Hypothalamus (tissue), 51 donors: ENCODE measurements at regions not wholly inside any gene's neighbourhood (a gene's known extent, or its start where the extent isn't known, plus 50 kb on each side); places are given as distances from the start of the nearest gene placed in this dataset.
"Not testable (repeated sequence)": the region's sequence is repeated elsewhere in the genome, so short reads cannot be mapped to it uniquely, and the experiment has no call there.

Experiments used
- DNase-seq, 51 donors: peaks; one replicate each; lab custom pipeline; 2025; lab: John Stamatoyannopoulos, UW

DNA sequence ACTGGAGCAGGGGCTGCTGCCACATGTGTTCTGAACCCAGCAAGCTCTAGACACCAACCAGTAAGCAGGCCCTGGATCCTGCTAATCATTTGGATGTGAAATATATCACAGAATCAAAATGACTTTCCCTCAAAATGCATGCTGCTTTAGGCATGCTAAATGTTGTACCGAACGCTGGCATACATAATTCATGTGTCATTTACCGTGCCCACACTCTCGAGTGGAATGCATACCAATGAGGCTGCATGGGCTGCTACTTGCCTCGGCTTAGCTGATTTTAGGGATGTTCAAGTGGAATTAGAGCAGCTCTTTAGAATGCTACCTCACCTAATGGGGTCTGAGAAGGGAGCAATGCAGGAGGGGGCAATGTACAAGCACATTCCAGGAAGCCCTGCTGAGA, 509.6 kb upstream of the RAB6C start:
- DNase-seq: peak in 1 of 51 donors; percentile 34

DNA sequence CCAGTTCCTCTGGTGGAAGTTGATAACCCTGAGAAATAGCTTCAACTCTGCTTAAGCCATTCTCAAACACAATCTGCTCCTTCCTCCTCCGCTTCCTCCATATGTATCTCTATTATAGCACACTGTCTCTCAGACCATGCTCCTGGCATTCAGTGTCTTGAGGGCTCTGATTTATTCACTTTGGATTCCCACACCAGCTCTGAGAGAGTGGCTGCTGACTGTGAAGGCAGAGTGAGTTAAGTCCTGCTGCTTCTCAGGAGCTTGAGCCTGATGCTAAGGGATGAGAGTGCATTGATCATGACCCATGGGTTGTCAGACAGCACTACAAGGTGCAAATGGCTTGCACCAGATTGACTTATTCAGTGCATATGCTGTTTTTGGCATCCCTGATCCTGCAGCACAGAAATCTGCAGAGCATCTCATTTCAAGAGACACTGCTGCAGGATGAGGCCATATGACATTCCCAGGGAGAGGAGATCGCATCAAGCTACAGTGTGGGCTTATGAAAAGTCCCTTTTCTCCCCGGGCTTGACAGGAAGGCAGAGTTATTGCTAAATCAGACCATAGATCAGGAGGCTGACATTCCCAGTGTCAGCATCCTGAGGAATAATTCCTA, 500.5 kb upstream of the RAB6C start:
- no peak for DNase-seq

DNA sequence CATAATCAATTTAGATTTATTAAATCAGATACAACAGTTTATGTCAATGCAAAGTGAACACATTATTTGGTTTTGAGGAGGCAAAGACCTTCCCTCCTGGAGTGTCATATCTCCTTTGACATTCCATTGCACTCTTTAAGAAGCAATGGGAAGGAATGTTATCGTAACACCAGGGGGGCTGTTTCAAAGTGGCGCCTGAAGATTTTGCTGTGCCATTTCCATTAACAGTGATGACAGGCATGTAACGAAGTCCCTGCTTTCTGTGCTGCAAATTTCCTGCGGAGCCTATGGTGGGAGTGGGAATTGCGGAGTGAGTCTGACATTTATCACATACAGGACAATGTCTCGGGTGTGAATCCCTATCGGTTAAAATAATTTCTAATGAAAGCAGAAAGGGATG, 499.6 kb upstream of the RAB6C start:
- no peak for DNase-seq

DNA sequence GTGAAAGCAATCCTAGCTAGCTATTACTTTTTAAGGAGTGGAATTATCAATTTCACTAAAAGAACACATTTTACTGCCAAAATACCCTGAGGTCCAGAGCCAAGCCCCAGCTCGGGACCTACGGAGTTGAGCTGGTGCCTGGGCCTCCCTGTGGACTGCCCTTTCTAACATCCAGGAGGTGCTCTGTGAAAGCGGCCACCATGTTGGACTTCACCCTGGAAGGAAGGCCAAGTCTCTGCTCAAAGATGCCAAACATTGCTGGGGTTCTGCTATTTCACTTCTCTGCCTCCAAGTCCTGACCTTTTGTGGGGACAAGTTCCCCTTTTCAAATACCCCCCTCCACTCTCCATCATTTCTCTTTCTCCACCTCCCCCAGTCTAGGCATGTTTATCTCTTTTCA, 498.7 kb upstream of the RAB6C start:
- DNase-seq: no peak

DNA sequence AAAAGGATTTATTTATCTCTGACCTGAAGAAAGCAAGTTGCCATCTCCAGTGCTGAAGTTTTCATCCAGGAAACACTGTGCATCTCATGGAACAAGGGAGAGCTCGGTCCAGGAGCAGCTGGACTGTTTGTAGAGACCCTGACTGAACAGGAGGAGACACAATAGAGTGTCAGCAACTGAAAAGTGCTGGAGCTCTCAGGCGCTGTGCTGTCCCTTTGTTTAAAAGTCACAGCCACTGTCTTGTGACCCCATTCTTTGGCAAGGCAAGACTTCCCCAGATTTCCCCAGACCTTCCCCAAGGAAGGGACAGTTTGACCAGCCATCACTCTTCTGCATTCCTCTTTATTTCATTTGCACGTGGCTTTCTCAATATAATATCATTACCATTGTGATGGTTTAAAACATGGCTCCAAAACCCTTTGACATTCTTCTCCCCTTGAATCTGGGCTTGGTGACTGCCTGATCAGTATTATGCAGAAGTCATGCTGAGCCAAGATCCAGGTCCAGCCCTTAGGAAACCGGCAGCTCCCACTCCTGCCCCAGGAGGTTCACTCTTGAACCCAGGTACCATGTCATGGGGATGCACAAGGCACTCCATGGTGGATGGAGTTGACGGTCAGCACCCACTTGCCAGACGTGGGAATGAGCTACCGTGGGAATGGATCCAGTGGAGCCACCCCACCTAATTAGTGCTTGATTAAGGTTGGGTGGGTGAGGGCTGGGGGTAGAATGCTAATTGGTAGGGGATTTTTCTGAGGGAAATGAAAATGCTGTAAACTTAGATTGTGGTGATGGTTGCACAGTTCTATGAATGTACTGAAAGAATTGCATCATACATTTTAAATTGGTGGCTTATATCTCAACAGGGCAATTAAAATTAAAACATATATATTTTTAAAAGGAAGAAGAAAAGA, 497.9 kb upstream of the RAB6C start:
- DNase-seq: no peak

DNA sequence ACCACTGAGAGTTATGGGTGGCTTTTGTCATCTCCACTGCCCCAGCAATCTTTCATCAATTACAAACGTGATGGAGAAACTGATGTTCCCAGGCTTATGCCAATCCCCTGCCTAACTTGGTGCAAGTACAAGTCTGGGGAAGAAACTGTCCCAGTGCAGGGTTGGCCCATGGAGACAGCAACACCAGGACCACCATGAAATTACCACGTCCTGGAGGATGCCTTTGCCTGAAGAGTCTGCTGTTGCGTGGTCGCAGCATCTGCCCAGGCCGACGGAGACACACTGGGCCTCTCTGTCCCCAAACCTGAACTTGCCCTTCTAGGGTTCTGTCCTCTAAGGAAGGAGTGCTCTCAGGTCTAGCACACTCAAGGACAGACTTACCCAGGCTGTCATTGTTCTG, 496.8 kb upstream of the RAB6C start:
- DNase-seq: no peak

DNA sequence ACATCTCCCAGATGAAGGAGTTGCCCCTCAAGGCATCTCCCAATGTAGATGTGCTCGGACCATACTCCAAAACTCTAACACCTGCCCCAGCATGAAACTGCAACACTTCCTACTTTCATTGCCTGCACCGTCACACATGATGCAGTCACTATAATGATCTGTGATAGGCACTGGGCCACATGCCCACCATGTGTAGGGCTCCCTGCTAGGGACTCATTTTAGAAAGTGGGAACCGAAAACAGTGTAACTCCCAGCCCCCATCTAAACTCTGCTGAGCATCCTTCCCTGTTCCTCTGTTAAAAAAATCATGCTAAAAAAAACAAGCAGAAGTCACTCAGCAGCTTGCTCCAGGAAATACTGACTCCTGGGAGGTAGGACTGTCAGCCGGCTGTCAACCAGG, 496.1 kb upstream of the RAB6C start:
- DNase-seq: peak in 15 of 51 donors; percentile 9 to 48 (median 34)

DNA sequence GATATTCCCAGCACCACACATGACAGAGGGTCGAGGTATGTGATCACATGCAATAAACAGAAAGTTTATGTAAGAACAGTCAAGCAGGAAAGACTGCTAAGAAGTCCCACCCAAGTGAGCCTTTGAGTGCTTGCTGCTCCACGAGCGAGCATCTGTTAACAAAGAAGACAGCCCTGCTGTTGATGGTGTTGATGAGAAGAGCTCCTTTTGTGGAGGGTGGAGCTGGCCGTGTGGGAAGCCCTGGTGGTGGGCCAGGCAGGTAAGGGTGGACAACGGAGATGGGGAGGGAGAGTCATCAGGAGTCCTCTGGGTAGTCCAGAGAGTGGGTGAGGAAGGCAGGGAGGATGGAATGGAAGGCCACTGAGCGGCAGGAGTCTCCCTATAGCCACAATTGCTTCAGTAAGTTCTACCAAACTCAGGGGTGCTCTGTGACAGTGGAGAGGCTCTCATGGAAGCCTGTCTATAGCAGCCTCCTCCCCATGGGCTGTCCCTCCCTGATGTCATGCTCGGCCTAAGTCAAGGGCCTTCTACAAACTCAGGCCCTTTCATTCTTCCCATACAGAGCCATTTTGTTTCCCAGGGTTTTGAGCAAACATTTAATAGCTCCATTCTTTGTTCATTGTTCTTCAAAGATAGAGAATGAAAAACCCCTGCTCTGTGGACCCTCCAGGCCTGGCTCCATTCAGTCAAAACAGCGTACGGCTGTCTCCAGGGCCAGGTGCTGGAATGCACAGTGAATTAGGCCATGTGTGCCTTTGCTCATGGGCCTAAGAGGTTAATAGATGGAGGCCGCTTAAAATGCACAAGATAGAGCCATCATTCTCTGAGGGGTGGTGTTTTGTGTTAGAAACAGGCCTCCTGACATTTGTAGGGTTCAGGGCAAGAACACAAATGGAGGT, 494.2 kb upstream of the RAB6C start:
- no peak for DNase-seq

DNA sequence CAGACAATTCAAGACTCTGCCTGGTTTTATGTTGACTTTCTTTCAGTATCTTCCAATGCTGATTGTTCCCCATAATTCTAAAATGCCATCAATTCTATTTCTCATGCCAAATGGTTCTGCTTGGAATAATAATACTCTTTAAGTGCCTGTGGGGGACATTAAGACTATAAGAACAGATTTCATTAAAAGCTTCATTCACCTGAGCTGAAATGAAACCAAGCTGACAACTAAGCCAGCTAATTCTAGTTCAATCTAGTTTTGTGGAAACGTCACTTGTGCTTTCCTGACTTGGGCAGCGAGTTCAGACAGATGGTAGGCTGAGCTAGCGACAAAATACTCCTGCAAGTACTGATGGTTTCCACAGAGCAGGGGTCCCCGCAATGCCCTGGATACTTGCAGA, 491.1 kb upstream of the RAB6C start:
- no peak for DNase-seq

DNA sequence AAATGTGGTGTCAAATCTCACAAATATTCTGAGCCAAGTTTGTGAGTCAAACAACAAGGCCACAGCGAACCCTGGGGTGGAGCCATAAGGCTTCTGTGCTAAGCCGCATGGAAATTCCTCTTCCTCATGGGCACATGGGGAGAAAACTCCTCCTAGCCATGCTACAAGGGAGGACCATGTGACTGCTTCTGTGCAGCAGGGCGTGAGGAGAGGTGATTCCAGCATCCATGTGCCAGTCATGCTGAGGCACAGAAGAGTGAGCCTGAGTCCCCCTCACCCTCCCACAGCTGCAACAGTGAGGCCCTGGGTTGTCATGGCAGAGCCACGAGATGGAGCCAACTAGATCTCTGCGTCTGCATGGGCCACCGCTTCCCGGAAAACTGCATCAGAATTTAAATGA, 488.8 kb upstream of the RAB6C start:
- DNase-seq: no peak

DNA sequence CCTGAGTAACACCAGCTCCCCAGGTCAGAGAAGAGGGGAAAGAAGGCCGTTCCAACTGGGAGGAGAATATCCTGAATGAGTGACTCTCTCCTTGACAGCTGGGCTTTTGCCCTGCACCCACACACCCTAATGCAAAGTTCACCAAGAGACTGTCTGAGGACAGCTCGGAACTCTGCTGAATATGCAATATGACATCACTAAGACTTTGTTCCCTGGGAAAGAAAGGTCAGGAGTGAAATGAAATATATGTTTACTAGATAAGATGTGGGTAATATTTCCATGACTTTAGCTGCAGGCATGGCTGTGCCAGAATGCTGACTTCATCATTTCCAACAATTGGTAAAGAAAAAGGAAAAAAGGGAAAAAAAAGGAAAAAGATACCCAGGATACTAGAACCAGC, 488.2 kb upstream of the RAB6C start:
- no peak for DNase-seq

DNA sequence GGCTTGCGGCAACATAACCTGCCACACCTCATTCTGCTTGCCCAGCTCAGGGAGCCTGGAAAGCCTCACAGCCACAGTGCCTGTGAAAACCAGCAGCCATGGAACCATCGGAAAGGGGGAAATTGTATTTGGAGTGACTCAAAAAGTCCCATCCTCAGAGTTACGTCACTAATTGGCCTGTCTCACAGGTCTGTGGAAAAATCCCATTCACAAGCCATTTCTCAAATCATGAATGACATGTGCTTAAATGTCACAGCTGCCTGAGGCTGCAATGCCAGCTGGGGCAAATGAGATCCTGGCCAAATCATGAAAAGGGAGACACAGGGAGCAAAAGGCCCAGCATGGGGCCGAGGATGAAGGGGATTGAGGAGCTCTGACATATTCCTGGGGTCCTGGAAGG, 486.9 kb upstream of the RAB6C start:
- DNase-seq: no peak

DNA sequence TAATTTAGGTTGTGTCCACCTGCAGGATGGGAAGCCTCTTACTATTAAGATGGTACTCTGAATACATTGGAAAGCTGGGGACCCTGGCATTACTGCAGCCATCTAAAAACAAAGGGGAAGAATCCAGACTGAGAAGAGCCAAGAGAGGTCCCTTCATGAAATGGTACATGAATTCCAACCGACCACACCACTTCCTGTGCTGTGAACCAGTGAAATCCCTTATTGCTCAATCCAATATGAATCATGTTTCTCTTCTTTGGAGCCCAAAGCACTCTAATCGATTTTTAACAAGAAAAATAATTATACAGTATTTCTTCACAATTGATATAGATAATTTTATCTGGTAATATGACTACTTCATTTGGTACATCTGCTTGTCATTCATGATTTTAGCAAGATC, 479.7 kb upstream of the RAB6C start:
- no peak for DNase-seq

DNA sequence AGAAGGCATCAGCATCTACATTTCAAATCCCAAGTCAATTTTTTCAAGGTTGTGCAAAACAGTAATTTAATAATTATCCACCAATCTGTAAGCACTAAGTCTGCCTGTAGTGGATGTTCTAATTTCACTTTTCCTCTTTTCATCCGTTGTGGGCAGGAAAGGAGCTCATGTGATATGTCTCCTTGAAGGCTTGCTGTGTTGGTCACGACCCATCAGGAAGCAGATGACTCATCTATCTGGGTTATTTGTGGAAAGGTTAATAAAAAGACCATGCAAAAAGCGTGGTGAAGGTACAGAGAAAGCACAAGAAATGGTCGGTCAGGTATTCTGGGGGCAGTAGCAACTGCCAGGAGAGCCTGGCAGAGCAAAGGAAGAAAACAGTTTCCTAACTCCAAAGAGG, 476.7 kb upstream of the RAB6C start:
- DNase-seq: no peak

DNA sequence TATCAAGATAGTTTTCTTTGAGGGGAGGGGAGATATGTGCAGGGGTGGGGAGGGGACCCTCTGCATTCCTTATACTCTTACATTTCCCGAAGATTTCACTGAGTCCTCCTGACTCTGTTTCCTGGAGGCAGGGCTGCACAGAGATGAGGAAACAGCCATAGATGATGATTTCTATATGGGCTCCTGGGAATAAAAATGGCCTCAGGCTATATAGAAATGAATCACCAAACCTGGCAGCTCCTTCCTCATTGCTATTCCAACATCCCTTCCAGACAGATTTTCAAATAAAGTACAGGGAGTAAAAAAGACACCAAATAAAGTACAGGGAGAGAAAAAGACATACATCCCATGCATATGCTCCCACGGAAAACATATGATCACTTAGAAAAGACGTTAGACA, 474.8 kb upstream of the RAB6C start:
- no peak for DNase-seq

DNA sequence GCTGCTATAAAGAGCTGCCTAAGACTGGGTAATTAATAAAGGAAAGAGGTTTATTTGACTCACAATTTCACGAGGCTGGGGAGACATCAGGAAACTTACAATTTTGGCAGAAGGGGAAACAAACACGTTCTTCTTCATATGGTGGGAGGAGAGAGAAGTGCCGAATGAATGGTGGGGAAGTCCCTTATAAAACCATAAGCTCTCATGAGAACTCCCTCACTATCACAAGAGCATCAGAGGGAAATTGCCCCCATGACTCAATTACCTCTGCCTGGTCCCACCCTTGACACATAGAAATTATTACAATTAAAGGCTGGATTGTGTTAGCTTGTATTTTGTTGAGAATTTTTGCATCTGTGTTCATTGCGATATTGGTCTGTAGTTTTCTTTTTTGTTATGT, 460.5 kb upstream of the RAB6C start:
- no peak for DNase-seq

DNA sequence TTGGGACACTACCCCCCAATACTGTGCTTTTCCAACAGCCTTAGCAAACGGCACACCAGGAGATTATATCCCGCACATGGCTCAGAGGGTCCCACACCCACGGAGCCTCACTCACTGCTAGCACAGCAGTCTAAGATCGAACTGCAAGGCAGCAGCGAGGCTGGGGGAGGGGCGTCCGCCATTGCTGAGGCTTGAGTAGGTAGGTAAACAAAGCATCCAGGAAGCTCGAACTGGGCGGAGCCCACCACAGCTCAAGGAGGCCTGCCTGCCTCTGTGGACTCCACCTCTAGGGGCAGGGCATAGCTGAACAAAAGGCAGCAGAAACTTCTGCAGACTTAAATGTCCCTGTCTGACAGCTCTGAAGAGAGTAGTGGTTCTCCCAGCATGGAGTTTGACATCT, 447.3 kb upstream of the RAB6C start:
- not testable (repeated sequence) for DNase-seq

DNA sequence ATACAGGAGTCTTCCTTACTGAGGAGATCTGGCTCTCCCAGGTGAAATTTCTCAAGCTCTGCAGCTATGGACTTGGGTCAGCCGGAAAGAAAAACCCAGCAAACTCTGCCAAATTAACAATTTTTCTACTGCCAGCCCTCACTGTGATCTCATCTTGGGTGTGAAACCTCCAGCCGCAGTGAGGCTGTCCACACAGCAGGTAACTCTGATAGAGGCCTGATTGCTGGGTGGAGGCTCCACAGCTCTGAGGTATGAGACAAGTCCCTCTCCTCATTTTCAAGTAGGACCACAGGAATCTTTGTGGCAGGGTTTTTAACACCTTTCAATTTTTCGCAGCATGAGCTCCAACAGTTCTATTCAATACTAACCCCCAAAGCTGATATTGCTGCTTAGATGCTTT, 430.6 kb upstream of the RAB6C start:
- no peak for DNase-seq

DNA sequence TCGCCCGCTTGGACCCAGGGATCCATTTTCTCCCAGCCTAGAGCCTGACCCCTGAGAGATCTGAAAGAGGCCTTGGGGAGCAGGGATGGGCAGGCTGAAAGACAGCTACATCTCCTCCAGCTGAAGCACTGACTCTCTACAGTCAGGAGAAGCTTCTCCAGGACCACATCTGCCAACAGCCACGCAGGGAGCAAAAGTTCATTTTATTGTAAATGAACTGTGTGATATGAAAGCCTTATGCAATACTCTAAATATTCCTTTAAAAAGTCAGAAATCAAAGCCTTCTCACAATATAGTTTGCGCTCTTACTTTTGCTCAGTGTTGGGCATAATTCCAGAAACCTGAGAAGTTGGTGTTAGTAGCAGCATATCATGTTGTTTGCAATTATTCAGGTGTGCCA, 428.9 kb upstream of the RAB6C start:
- no peak for DNase-seq

DNA sequence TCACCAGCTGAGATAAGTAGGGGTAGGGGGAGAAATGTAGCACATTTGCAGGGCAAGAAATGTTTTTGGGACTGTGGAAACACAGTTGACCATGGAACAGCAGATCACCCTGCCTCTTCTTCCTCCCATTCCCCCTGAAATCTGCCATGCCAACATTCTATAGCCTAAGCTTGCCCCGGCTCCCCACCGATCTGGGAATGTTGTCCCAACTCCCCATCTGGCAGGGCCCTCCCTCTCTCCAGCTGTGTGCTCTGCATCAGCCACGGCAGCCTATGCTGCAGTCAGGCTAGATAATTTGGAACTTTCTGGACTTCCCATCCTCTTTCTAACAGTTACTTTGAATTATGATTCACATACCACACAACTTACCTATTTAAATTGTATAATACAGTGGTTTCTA, 425.1 kb upstream of the RAB6C start:
- no peak for DNase-seq

DNA sequence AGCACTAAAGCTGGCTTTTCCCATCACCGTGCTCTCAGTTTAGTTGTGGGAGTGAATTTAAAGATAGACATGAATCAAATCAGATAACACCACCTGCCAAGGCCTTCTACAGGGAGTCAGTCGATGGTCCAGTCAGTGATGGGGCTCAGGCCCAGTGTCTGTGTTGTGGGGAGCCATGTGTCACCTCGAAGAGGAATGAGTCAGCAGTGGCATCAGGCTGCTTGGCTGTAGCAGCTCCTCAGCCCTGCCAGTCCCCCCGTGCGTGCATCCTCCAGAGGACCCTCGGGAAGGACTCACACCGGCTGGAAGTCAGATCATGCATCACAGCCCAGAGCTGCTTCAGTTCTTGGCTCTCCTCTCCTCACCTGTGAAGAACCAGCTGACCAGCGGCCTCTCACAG, 420.4 kb upstream of the RAB6C start:
- DNase-seq: no peak
